Nephron (organoid): ENCODE measurements at regions not wholly inside any gene's neighbourhood (a gene's known extent, or its start where the extent isn't known, plus 50 kb on each side); places are given as distances from the start of the nearest gene placed in this dataset.

Experiments
- H3K27ac Mint-ChIP-seq, 3 experiments: 2 replicates each; pipeline ENCODE4 v1.8.0; 2020; ENCODE audit warnings: mixed read lengths in 3 of 3, mild to moderate bottlenecking in 2 of 3, moderate library complexity in 1 of 3
- H3K27me3 Mint-ChIP-seq: 2 replicates; pipeline ENCODE4 v1.8.0; 2021; ENCODE audit warnings: low read depth, mild to moderate bottlenecking, moderate library complexity, mixed read lengths
- H3K36me3 Mint-ChIP-seq: 2 replicates; pipeline ENCODE4 v1.8.0; 2020; ENCODE audit warnings: low read depth, mixed read lengths
- H3K4me1 Mint-ChIP-seq: 2 replicates; pipeline ENCODE4 v1.8.0; 2020; ENCODE audit warnings: mixed read lengths
- H3K4me3 Mint-ChIP-seq, 3 experiments: 2 replicates each; pipeline ENCODE4 v1.8.0; 2020; ENCODE audit warnings: mild to moderate bottlenecking in 3 of 3, mixed read lengths in 3 of 3, moderate library complexity in 2 of 3
- H3K9me3 Mint-ChIP-seq: 2 replicates; pipeline ENCODE4 v1.8.0; 2020; ENCODE audit warnings: mixed read lengths
- CTCF ChIP-seq, 3 experiments: fragments of 200-600 bp; sonication (generic); IDR thresholded peaks; one replicate each; pipeline ENCODE4 v1.5.0; 2021; ENCODE audit warnings: antibody characterized with exemption in 3 of 3; ENCODE audit not compliant: unreplicated experiment in 3 of 3

- Mint-ChIP-seq H3K27me3 (no peaks in the 10 kb centered on the region), H3K36me3 (no peaks in the 10 kb centered on the region)
Measured at GRCh38 chr20:48336597-48336996, 491.2 kb downstream of the PREX1 start.

GRCh38 chr20:48335308-48336050 is 492.3 kb downstream of the PREX1 start:
- Mint-ChIP-seq H3K9me3 (peaks cover 3% of the 10 kb centered on the region), H3K36me3 (no peaks in the 10 kb centered on the region), H3K27ac (peak overlapping the region; percentile 2 to 48 (median 41)), H3K4me3 (peak overlapping the region in 1 of 3 experiments; percentile 2), H3K27me3 (no peaks in the 10 kb centered on the region), H3K4me1 (peaks cover 60% of the 10 kb centered on the region)
- no peak for TF ChIP-seq CTCF (IDR thresholded peaks at IDR 0.05; ENCODE audit: unreplicated experiment in 3 of 3)

More at GRCh38 chr20:48336597-48336996, 491.2 kb downstream of the PREX1 start:
- Mint-ChIP-seq H3K9me3 (peaks cover 3% of the 10 kb centered on the region), H3K4me1 (peaks cover 64% of the 10 kb centered on the region), H3K4me3 (no peak overlapping the region), H3K27ac (peak overlapping the region in 2 of 3 experiments; percentile 17 to 68)
- no peak for TF ChIP-seq CTCF (IDR thresholded peaks at IDR 0.05; ENCODE audit: unreplicated experiment in 3 of 3)

DNA sequence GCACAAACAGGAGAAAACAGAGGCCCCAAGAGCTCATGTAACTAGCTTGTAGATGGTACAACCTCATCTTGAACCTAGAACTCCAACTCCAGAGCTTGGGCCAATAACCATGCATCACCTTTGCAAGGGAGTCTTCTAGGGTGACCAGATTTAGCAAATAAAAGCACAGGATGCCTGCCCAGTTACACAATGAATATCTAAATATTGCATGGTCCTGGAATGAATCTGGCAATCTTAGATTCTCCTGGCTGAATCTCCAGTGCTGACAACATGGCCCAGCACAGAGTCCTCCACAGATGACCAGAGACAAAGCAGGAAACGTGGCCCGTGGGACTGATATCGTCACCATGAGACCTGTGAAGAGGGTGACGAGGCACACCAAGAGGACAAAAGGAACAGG is 494.1 kb downstream of the PREX1 start:
- TF ChIP-seq CTCF (IDR thresholded peaks at IDR 0.05; ENCODE audit: unreplicated experiment in 3 of 3): no peak
- Mint-ChIP-seq H3K36me3 (no peaks in the 10 kb centered on the region), H3K9me3 (peaks cover 3% of the 10 kb centered on the region), H3K27me3 (no peaks in the 10 kb centered on the region), H3K27ac (no peak overlapping the region), H3K4me3 (no peak overlapping the region), H3K4me1 (peaks cover 61% of the 10 kb centered on the region)

- H3K27me3 Mint-ChIP-seq: peaks cover 4% of the 10 kb centered on the region
- H3K9me3 Mint-ChIP-seq: peaks cover 3% of the 10 kb centered on the region
- H3K4me1 Mint-ChIP-seq: peaks cover 70% of the 10 kb centered on the region
- H3K36me3 Mint-ChIP-seq: no peaks in the 10 kb centered on the region
- H3K4me3 Mint-ChIP-seq: no peak overlapping the region
- peak overlapping the region in 1 of 3 experiments; percentile 34 for H3K27ac Mint-ChIP-seq
- no peak for TF ChIP-seq CTCF (IDR thresholded peaks at IDR 0.05; ENCODE audit: unreplicated experiment in 3 of 3)
Measured at GRCh38 chr20:48332555-48332954, 495.2 kb downstream of the PREX1 start.

GRCh38 chr20:48331518-48332286 is 496.1 kb downstream of the PREX1 start:
- TF ChIP-seq CTCF (IDR thresholded peaks at IDR 0.05; ENCODE audit: unreplicated experiment in 3 of 3): no peak
- Mint-ChIP-seq H3K36me3 (no peaks in the 10 kb centered on the region), H3K27ac (no peak overlapping the region), H3K9me3 (no peaks in the 10 kb centered on the region), H3K27me3 (peaks cover 12% of the 10 kb centered on the region), H3K4me3 (no peak overlapping the region), H3K4me1 (peaks cover 63% of the 10 kb centered on the region)
